GM12875 (cell line): ENCODE measurements at regions not wholly inside any gene's neighbourhood (a gene's known extent, or its start where the extent isn't known, plus 50 kb on each side); places are given as distances from the start of the nearest gene placed in this dataset.

Experiments
- H3K4me3 ChIP-seq: one replicate; pipeline ENCODE4 v1.5.1; 2011; ENCODE audit warnings: low read depth, low read length, control low read depth
- TF ChIP-seq, protein P1 (sequence below): IDR thresholded peaks from 2 replicates; pipeline ENCODE4 v1.5.1; 2011; ENCODE audit warnings: low read depth, mild to moderate bottlenecking, control low read depth, inconsistent platforms, low read length, moderate library complexity, borderline replicate concordance; ENCODE audit not compliant: insufficient read depth

DNA sequence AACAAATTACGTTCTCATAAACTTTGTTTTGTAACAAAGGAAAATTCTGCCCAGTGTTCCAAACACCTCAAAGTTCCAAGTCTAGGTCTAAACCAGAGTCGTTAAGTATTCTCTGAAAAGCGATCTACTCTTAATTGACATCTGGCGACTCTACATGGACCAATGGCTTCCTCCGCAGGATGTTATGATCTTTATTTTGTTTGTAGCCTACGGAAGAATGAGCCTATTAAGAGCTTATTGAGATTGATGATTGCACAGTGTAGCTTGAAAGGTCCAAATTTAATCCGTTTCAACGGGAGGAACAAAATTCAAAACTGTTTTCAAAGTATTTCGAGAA, 61.1 kb downstream of the FAM217A start:
- peak overlapping the region; percentile 61 for H3K4me3 ChIP-seq
- TF ChIP-seq, protein P1, sequence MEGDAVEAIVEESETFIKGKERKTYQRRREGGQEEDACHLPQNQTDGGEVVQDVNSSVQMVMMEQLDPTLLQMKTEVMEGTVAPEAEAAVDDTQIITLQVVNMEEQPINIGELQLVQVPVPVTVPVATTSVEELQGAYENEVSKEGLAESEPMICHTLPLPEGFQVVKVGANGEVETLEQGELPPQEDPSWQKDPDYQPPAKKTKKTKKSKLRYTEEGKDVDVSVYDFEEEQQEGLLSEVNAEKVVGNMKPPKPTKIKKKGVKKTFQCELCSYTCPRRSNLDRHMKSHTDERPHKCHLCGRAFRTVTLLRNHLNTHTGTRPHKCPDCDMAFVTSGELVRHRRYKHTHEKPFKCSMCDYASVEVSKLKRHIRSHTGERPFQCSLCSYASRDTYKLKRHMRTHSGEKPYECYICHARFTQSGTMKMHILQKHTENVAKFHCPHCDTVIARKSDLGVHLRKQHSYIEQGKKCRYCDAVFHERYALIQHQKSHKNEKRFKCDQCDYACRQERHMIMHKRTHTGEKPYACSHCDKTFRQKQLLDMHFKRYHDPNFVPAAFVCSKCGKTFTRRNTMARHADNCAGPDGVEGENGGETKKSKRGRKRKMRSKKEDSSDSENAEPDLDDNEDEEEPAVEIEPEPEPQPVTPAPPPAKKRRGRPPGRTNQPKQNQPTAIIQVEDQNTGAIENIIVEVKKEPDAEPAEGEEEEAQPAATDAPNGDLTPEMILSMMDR, result no peak

DNA sequence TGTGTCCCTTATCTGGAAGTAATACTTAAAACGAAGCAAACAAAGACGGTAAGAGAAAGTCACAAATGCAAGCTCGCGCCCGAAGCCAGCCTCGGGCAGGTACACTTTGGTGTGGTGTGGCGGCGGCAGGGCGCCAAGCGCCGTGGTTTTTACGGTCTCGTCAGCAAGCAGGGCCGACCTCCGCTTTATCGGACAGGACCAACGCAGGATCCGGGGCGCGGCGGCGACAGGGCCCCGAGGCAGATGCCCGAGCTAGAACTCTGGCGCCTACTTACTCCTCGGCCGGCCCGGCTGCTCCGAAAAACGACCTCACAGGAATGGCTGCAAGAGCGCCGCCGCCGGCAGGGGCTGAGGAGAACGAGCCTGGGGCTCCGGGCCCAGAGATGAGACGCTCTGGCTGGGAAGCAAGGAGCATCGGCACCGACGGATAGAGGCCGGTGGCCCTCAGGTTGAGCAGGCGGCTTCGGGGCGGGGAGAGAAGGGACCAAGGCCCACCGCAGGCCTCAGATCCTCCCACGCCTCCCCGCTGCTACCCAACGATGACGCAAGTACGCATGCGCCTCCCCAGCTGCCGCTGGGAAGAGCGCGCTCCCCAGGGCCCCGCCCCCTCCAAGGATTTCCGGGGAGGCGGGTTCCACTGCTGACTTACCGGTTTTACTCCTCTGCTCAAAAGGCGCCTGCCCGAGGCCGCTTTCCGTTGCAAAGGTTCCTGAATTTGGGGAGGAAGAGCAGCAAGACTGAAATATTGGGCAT, 60.6 kb downstream of the FAM217A start:
- peak overlapping the region; percentile 61 for H3K4me3 ChIP-seq
- TF ChIP-seq, protein P1, result peak; percentile 37; the same call in 1 of the 2 replicates
